OCI-LY3 (cell line): ENCODE measurements at regions not wholly inside any gene's neighbourhood (a gene's known extent, or its start where the extent isn't known, plus 50 kb on each side); places are given as distances from the start of the nearest gene placed in this dataset.

ENCODE experiments used
- H2AFZ ChIP-seq: fragments of 200-600, 300-600 bp; shearing (Covaris generic); 2 replicates; pipeline ENCODE4 v1.6.0; 2014; ENCODE audit warnings: antibody characterized with exemption, low read depth, low read length
- H3K27ac ChIP-seq: fragments of 200-600, 300-600 bp; sonication (generic); 2 replicates; pipeline ENCODE4 v1.5.1; 2014; ENCODE audit warnings: mild to moderate bottlenecking, low read length, moderate library complexity, mixed read lengths
- H3K27me3 ChIP-seq: fragments of 200-600, 300-600 bp; sonication (generic); 2 replicates; pipeline ENCODE4 v1.6.1; 2014; ENCODE audit warnings: low read depth, low read length, mixed read lengths
- H3K36me3 ChIP-seq: fragments of 200-600, 300-600 bp; sonication (generic); replicated peaks from 2 replicates; pipeline ENCODE3; 2014; ENCODE audit warnings: low read depth, low read length, mixed read lengths
- H3K4me1 ChIP-seq: fragments of 300-600, 200-600 bp; sonication (generic); 2 replicates; pipeline ENCODE4 v1.6.1; 2014; ENCODE audit warnings: low read length, mixed read lengths
- H3K4me2 ChIP-seq: fragments of 200-600, 300-600 bp; sonication (generic); 2 replicates; pipeline ENCODE4 v1.6.1; 2014; ENCODE audit warnings: low read length, mixed read lengths
- H3K4me3 ChIP-seq: fragments of 300-600, 200-600 bp; sonication (generic); 2 replicates; pipeline ENCODE4 v1.5.1; 2014; ENCODE audit warnings: antibody characterized with exemption, mild to moderate bottlenecking, low read length, moderate library complexity
- H3K79me2 ChIP-seq: fragments of 300-600, 200-600 bp; shearing (Covaris generic); 2 replicates; pipeline ENCODE4 v1.6.1; 2014; ENCODE audit warnings: mild to moderate bottlenecking, low read length, mixed read lengths
- H3K9ac ChIP-seq: fragments of 300-600, 200-600 bp; shearing (Covaris generic); 2 replicates; pipeline ENCODE4 v1.6.0; 2014; ENCODE audit warnings: mild to moderate bottlenecking, low read length, moderate library complexity
- H3K9me3 ChIP-seq: fragments of 200-600, 300-600 bp; shearing (Covaris generic); 2 replicates; pipeline ENCODE4 v1.6.1; 2014; ENCODE audit warnings: low read length, mixed read lengths; ENCODE audit not compliant: insufficient read depth
- H4K20me1 ChIP-seq: fragments of 200-600, 300-600 bp; sonication (generic); 2 replicates; pipeline ENCODE4 v1.6.1; 2016; ENCODE audit warnings: low read length, mixed read lengths; ENCODE audit not compliant: insufficient read depth
- EZH2phosphoT487 ChIP-seq: fragments of 200-600 bp; shearing (Covaris generic); IDR thresholded peaks from 2 replicates; pipeline ENCODE4 v1.6.1; 2018; ENCODE audit warnings: antibody characterized with exemption, mixed run types, low read depth
- TF ChIP-seq, protein P1 (sequence below): fragments of 200-600, 300-600 bp; sonication (generic); IDR thresholded peaks from 2 replicates; pipeline ENCODE4 v1.5.1; 2014; ENCODE audit warnings: antibody characterized with exemption, low read length, low read depth

DNA sequence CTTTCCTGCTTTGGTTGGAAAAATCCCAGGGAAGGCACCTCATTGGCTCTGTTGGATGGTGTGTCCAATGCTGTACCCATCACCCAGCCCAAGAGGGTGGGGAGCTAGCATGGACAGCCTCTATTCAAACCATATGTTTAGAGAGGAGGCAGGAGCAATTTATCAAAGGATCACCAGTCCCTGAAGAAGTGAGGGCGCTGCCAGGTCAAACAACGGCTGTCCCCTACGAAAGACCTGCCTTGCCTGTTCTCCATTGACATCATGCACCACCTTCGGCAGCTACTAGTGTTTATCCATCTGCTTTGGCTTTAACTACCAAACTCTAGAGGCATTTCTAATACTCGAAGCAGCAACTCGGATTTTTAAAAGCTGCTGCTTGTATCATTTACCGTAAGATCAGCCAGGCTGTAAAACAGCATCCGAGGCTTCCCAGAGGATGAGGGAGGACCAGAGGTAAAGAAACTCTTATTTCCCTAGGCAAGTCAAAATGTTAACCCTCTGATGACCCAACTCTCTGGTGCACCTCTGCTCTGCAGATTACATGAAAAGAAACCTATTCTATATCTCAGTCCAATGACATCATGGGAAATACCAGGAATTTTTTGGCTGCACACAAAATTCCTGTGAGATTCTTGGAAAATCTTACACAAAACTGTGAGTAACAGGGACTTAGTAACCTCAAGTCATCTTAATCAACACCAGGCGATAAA lies 720.9 kb upstream of the TBX3 start:
- H3K79me2 ChIP-seq = no peaks in the 10 kb centered on the region
- H3K4me3 ChIP-seq = no peak overlapping the region
- H3K9ac ChIP-seq = no peak overlapping the region
- peaks cover 5% of the 10 kb centered on the region; the same call in 1 of the 2 replicates for H3K4me1 ChIP-seq
- no peak overlapping the region for H3K27ac ChIP-seq
- no peaks in the 10 kb centered on the region for H3K36me3 ChIP-seq
- no peak for TF ChIP-seq EZH2phosphoT487
- TF ChIP-seq, protein P1, sequence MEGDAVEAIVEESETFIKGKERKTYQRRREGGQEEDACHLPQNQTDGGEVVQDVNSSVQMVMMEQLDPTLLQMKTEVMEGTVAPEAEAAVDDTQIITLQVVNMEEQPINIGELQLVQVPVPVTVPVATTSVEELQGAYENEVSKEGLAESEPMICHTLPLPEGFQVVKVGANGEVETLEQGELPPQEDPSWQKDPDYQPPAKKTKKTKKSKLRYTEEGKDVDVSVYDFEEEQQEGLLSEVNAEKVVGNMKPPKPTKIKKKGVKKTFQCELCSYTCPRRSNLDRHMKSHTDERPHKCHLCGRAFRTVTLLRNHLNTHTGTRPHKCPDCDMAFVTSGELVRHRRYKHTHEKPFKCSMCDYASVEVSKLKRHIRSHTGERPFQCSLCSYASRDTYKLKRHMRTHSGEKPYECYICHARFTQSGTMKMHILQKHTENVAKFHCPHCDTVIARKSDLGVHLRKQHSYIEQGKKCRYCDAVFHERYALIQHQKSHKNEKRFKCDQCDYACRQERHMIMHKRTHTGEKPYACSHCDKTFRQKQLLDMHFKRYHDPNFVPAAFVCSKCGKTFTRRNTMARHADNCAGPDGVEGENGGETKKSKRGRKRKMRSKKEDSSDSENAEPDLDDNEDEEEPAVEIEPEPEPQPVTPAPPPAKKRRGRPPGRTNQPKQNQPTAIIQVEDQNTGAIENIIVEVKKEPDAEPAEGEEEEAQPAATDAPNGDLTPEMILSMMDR = no peak
- H3K9me3 ChIP-seq = no peaks in the 10 kb centered on the region
- H4K20me1 ChIP-seq = no peaks in the 10 kb centered on the region
- H3K4me2 ChIP-seq = no peak overlapping the region
- H3K27me3 ChIP-seq = peaks cover 20% of the 10 kb centered on the region; the same call in 1 of the 2 replicates
- no peak overlapping the region for H2AFZ ChIP-seq

DNA sequence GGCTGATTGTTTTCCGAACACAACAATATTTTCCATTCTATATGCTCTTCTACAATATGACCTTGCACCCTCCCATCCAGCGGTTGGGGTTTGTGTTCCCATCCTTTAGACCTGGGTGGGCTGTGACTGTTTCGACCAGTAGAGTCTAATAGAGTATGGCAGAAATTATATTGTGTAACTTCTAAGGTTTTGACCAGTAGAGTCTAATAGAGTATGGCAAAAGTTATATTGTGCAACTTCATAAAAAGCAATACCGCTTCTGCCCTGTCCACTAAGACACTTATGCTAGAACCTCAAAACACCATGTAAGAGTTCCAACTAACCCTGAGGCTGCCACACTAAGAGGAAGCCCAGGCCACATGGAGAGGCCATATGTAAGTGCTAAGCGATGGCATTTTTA lies 719.7 kb upstream of the TBX3 start:
- H3K27ac ChIP-seq = no peak overlapping the region
- no peak overlapping the region for H2AFZ ChIP-seq
- no peaks in the 10 kb centered on the region for H3K9me3 ChIP-seq
- no peak overlapping the region for H3K4me2 ChIP-seq
- H3K79me2 ChIP-seq = no peaks in the 10 kb centered on the region
- H3K27me3 ChIP-seq = peaks cover 20% of the 10 kb centered on the region; the same call in 1 of the 2 replicates
- H3K4me1 ChIP-seq = peaks cover 5% of the 10 kb centered on the region; the same call in 1 of the 2 replicates
- H3K4me3 ChIP-seq = no peak overlapping the region
- H4K20me1 ChIP-seq = no peaks in the 10 kb centered on the region
- no peaks in the 10 kb centered on the region for H3K36me3 ChIP-seq
- TF ChIP-seq EZH2phosphoT487 = no peak
- TF ChIP-seq, protein P1 = no peak
- H3K9ac ChIP-seq = no peak overlapping the region

DNA sequence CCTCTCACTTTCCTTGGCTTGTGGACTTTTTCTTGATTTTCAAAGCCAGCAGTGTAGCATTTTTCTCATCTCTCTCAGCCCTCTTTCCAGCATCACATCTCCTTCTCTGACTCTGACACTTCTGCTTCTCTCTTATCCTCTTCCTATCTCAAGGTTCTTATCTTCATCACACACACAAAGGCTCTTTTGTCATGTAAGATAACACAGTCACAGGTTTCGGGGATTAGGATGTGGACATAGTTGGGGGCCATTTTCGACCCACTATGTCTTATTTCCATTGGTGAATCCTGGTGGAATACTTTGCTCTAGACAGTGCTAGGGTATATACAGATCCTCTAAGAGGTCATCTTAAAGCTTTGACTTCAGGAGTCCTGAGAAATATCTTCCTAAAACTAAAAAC lies 719.3 kb upstream of the TBX3 start:
- Histone ChIP-seq H3K36me3 (no peaks in the 10 kb centered on the region), H3K79me2 (no peaks in the 10 kb centered on the region), H3K27me3 (peaks cover 20% of the 10 kb centered on the region; the same call in 1 of the 2 replicates), H3K4me3 (no peak overlapping the region), H2AFZ (no peak overlapping the region), H3K9me3 (no peaks in the 10 kb centered on the region), H3K9ac (no peak overlapping the region), H3K4me1 (peaks cover 5% of the 10 kb centered on the region; the same call in 1 of the 2 replicates), H4K20me1 (no peaks in the 10 kb centered on the region), H3K27ac (no peak overlapping the region), H3K4me2 (no peak overlapping the region)
- TF ChIP-seq EZH2phosphoT487 = no peak
- TF ChIP-seq, protein P1 = no peak

DNA sequence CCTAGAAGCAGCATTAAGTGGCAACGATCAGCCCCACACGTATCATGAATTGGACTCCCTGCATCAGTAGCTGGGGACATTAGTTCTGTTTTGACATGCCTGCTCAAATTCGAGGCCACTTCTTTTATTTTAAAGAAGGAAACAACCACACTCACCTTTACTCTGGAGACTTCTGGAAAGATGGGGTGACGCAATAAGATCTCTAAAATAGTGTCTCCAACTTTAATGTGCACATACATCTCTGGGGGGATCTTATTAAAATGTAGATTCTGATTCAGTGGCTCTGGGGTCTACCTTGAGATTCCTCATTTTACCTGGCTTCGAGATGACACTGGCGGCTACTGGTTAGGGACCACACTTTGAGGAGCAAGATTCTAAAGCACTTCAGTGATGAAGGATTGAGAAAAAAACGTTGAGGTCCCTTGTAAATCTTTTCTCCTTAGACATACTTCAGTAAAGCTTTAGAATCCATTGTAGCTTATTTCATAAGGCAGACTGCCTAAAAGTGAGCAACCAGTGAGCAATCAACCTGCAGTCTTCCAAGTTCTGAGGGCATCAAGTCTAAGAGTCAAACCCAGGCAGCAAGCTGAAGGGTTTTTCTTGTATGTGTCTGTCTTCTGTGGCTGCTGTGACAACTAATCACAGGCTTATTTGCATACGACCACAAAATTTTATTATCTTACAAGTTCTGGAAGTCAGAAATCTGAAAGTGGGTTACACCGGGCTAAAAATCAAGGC lies 718.6 kb upstream of the TBX3 start:
- no peak overlapping the region for H3K9ac ChIP-seq
- no peaks in the 10 kb centered on the region for H3K79me2 ChIP-seq
- no peak overlapping the region for H2AFZ ChIP-seq
- no peak overlapping the region for H3K27ac ChIP-seq
- H4K20me1 ChIP-seq = no peaks in the 10 kb centered on the region
- peaks cover 20% of the 10 kb centered on the region; the same call in 1 of the 2 replicates for H3K27me3 ChIP-seq
- H3K4me2 ChIP-seq = no peak overlapping the region
- H3K4me3 ChIP-seq = no peak overlapping the region
- no peaks in the 10 kb centered on the region for H3K9me3 ChIP-seq
- H3K4me1 ChIP-seq = peaks cover 2% of the 10 kb centered on the region; the same call in 1 of the 2 replicates
- TF ChIP-seq, protein P1 = no peak
- TF ChIP-seq EZH2phosphoT487 = no peak
- H3K36me3 ChIP-seq = no peaks in the 10 kb centered on the region
